GM23338 (cell line): ENCODE measurements at regions not wholly inside any gene's neighbourhood (a gene's known extent, or its start where the extent isn't known, plus 50 kb on each side); places are given as distances from the start of the nearest gene placed in this dataset.
"Not testable (repeated sequence)": the region's sequence is repeated elsewhere in the genome, so short reads cannot be mapped to it uniquely, and the experiment has no call there.

Experiments used
- CREB1 ChIP-seq: fragments of 250-450 bp; sonication (Bioruptor Pico); IDR thresholded peaks from 2 replicates; pipeline ENCODE4 v1.5.0; 2020; ENCODE audit warnings: low read depth, mild to moderate bottlenecking, moderate library complexity
- EZH2 ChIP-seq: fragments of 200-600 bp; sonication (generic); IDR thresholded peaks from one replicate; pipeline ENCODE4 v1.8.0; 2017; ENCODE audit warnings: antibody characterized with exemption, mild to moderate bottlenecking, low read depth; ENCODE audit not compliant: unreplicated experiment
- EZH2phosphoT487 ChIP-seq: fragments of 200-600 bp; sonication (generic); IDR thresholded peaks from one replicate; pipeline ENCODE4 v1.8.1; 2018; ENCODE audit warnings: antibody characterized with exemption; ENCODE audit not compliant: unreplicated experiment
- JUNB ChIP-seq: IDR thresholded peaks from one replicate; pipeline ENCODE4 v1.6.1; 2016; ENCODE audit warnings: antibody characterized with exemption; ENCODE audit not compliant: unreplicated experiment
- NANOG ChIP-seq: IDR thresholded peaks from 2 replicates; pipeline ENCODE4 v1.6.1; 2016; ENCODE audit warnings: antibody characterized with exemption, borderline replicate concordance
- POLR2AphosphoS5 ChIP-seq: IDR thresholded peaks from 2 replicates; pipeline ENCODE4 v1.6.1; 2016; ENCODE audit warnings: antibody characterized with exemption, low read depth
- REST ChIP-seq: IDR thresholded peaks from one replicate; pipeline ENCODE4 v1.6.1; 2018; ENCODE audit warnings: antibody characterized with exemption; ENCODE audit not compliant: unreplicated experiment
- ZNF114 ChIP-seq: fragments of 250-450 bp; sonication (Bioruptor Pico); IDR thresholded peaks from 2 replicates; pipeline ENCODE4 v1.5.0; 2020; ENCODE audit warnings: mild to moderate bottlenecking, moderate library complexity
- ZNF331 ChIP-seq: fragments of 250-450 bp; sonication (Bioruptor Pico); IDR thresholded peaks from 2 replicates; pipeline ENCODE4 v1.5.0; 2020; ENCODE audit warnings: low read depth, mild to moderate bottlenecking, moderate library complexity
- TF ChIP-seq, protein P1 (sequence below), 2 experiments: fragments of 200-600 bp in 1 of 2; sonication (generic) in 1 of 2; conservative IDR thresholded peaks; 2 replicates each; pipeline versions ENCODE4 v1.5.1 to v1.6.1; 2016 to 2017; ENCODE audit warnings: antibody characterized with exemption in 2 of 2, low read depth in 2 of 2, mild to moderate bottlenecking in 2 of 2, moderate library complexity in 1 of 2
- TF ChIP-seq, protein P2 (sequence below): IDR thresholded peaks from 2 replicates; pipeline ENCODE4 v1.6.1; 2016; ENCODE audit warnings: antibody characterized with exemption

GRCh38 chrX:38963244-38963643 lies 162.0 kb downstream of the MID1IP1 start:
- TF ChIP-seq, protein P1, sequence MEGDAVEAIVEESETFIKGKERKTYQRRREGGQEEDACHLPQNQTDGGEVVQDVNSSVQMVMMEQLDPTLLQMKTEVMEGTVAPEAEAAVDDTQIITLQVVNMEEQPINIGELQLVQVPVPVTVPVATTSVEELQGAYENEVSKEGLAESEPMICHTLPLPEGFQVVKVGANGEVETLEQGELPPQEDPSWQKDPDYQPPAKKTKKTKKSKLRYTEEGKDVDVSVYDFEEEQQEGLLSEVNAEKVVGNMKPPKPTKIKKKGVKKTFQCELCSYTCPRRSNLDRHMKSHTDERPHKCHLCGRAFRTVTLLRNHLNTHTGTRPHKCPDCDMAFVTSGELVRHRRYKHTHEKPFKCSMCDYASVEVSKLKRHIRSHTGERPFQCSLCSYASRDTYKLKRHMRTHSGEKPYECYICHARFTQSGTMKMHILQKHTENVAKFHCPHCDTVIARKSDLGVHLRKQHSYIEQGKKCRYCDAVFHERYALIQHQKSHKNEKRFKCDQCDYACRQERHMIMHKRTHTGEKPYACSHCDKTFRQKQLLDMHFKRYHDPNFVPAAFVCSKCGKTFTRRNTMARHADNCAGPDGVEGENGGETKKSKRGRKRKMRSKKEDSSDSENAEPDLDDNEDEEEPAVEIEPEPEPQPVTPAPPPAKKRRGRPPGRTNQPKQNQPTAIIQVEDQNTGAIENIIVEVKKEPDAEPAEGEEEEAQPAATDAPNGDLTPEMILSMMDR (conservative IDR thresholded peaks at IDR 0.05; ENCODE audit: low read depth in 2 of 2) = not testable (repeated sequence)
- TF ChIP-seq POLR2AphosphoS5; REST; CREB1 (CRISPR knock-in tag); EZH2; EZH2phosphoT487; ZNF331 (CRISPR knock-in tag); ZNF114 (CRISPR knock-in tag); JUNB; NANOG: not testable (repeated sequence)
- TF ChIP-seq, protein P2, sequence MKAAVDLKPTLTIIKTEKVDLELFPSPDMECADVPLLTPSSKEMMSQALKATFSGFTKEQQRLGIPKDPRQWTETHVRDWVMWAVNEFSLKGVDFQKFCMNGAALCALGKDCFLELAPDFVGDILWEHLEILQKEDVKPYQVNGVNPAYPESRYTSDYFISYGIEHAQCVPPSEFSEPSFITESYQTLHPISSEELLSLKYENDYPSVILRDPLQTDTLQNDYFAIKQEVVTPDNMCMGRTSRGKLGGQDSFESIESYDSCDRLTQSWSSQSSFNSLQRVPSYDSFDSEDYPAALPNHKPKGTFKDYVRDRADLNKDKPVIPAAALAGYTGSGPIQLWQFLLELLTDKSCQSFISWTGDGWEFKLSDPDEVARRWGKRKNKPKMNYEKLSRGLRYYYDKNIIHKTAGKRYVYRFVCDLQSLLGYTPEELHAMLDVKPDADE = not testable (repeated sequence)
